ENCODE measurements at regions not wholly inside any gene's neighbourhood (a gene's known extent, or its start where the extent isn't known, plus 50 kb on each side); places are given as distances from the start of the nearest gene placed in this dataset.

GRCh38 chrX:115972717-115973116 lies 197.8 kb upstream of the AGTR2 start:
- Histone ChIP-seq H3F3A (replicated peaks; ENCODE audit: low read depth) (no peaks in the 10 kb centered on the region), H4K20me1 (replicated peaks; ENCODE audit: insufficient read depth) (no peaks in the 10 kb centered on the region), H3K79me2 (replicated peaks; ENCODE audit: insufficient read depth) (peaks cover 8% of the 10 kb centered on the region), H3K27ac (ENCODE audit: low read depth) (no peak overlapping the region), H3K4me3 (no peak overlapping the region), H2AFZ (no peak overlapping the region), H3K36me3 (ENCODE audit: insufficient read depth) (no peaks in the 10 kb centered on the region), H3K4me1 (ENCODE audit: insufficient read depth) (peaks cover 12% of the 10 kb centered on the region; the same call in 1 of the 2 replicates), H3K27me3 (ENCODE audit: insufficient read depth) (no peaks in the 10 kb centered on the region), H3K9me2 (ENCODE audit: insufficient read depth) (no peaks in the 10 kb centered on the region), H3K4me2 (no peak overlapping the region)
- H3K4me3 Mint-ChIP-seq: no peak overlapping the region
- TF ChIP-seq CTCF (conservative IDR thresholded peaks at IDR 0.05; ENCODE audit: low read depth in 2 of 2) (no peak), STAT1 (IDR thresholded peaks at IDR 0.05; ENCODE audit: unreplicated experiment) (no peak), CREB1 (CRISPR knock-in tag; IDR thresholded peaks at IDR 0.05; ENCODE audit: low read depth) (no peak), POLR2AphosphoS5 (IDR thresholded peaks at IDR 0.05; ENCODE audit: low read depth) (no peak), JUNB (IDR thresholded peaks at IDR 0.05; ENCODE audit: unreplicated experiment) (no peak), REST (IDR thresholded peaks at IDR 0.05; ENCODE audit: unreplicated experiment) (no peak)
- ATAC-seq: no peak
- H3K36me3 Mint-ChIP-seq (ENCODE audit: low read depth): no peaks in the 10 kb centered on the region
- no peak overlapping the region for H3K27ac Mint-ChIP-seq
- H3K9me3 Mint-ChIP-seq: no peaks in the 10 kb centered on the region
- H3K27me3 Mint-ChIP-seq (ENCODE audit: insufficient read depth, low read depth, poor library complexity): peaks cover 7% of the 10 kb centered on the region
- DNase-seq (ENCODE audit: low spot score): no peak
- peaks cover 19% of the 10 kb centered on the region for H3K4me1 Mint-ChIP-seq

GRCh38 chrX:115978068-115978467 lies 192.5 kb upstream of the AGTR2 start:
- no peaks in the 10 kb centered on the region for H4K20me1 ChIP-seq (replicated peaks; ENCODE audit: insufficient read depth)
- no peaks in the 10 kb centered on the region for H3K4me1 ChIP-seq (ENCODE audit: insufficient read depth)
- H3F3A ChIP-seq (replicated peaks; ENCODE audit: low read depth): no peaks in the 10 kb centered on the region
- no peak overlapping the region for H2AFZ ChIP-seq
- H3K4me2 ChIP-seq: no peak overlapping the region
- no peak overlapping the region for H3K27ac Mint-ChIP-seq
- no peaks in the 10 kb centered on the region for H3K36me3 ChIP-seq (ENCODE audit: insufficient read depth)
- no peaks in the 10 kb centered on the region for H3K27me3 ChIP-seq (ENCODE audit: insufficient read depth)
- H3K79me2 ChIP-seq (replicated peaks; ENCODE audit: insufficient read depth): no peaks in the 10 kb centered on the region
- H3K27ac ChIP-seq (ENCODE audit: low read depth): no peak overlapping the region
- H3K9me3 Mint-ChIP-seq: no peaks in the 10 kb centered on the region
- ATAC-seq (no peak), DNase-seq (ENCODE audit: low spot score) (no peak)
- H3K9me2 ChIP-seq (ENCODE audit: insufficient read depth): no peaks in the 10 kb centered on the region
- H3K4me3 Mint-ChIP-seq: no peak overlapping the region
- no peaks in the 10 kb centered on the region for H3K36me3 Mint-ChIP-seq (ENCODE audit: low read depth)
- H3K27me3 Mint-ChIP-seq (ENCODE audit: insufficient read depth, low read depth, poor library complexity): no peaks in the 10 kb centered on the region
- H3K4me3 ChIP-seq: no peak overlapping the region
- H3K4me1 Mint-ChIP-seq: no peaks in the 10 kb centered on the region; the same call in 2 of the 3 replicates
- no peak for TF ChIP-seq ETS1 (IDR thresholded peaks at IDR 0.05)
- TF ChIP-seq ZNF462 (CRISPR knock-in tag; IDR thresholded peaks at IDR 0.05): no peak
- no peak for TF ChIP-seq ZNF114 (CRISPR knock-in tag; IDR thresholded peaks at IDR 0.05)
- no peak for TF ChIP-seq NANOG (IDR thresholded peaks at IDR 0.05; ENCODE audit: borderline replicate concordance)
- TF ChIP-seq ZNF331 (CRISPR knock-in tag; IDR thresholded peaks at IDR 0.05; ENCODE audit: low read depth): no peak
- TF ChIP-seq JUNB (IDR thresholded peaks at IDR 0.05; ENCODE audit: unreplicated experiment): no peak

All from GM23338 (cell line).